ENCODE measurements at regions not wholly inside any gene's neighbourhood (a gene's known extent, or its start where the extent isn't known, plus 50 kb on each side); places are given as distances from the start of the nearest gene placed in this dataset.

- Histone ChIP-seq H3K36me3 (no peaks in the 10 kb centered on the region), H3K27me3 (ENCODE audit: low read depth) (no peaks in the 10 kb centered on the region), H3K9me3 (no peaks in the 10 kb centered on the region), H3K4me3 (no peak overlapping the region), H3K4me1 (peaks cover 19% of the 10 kb centered on the region), H3K27ac (no peak overlapping the region)
- no peak for DNase-seq
- no peak for TF ChIP-seq CTCF (IDR thresholded peaks at IDR 0.05)
- no peak for ATAC-seq
- intact Hi-C loops (cut with DNase I): no loop called here
Measured at GRCh38 chr6:105907301-105907700, 178.8 kb upstream of the PRDM1 start.

GRCh38 chr6:105902401-105903031 is 183.6 kb upstream of the PRDM1 start:
- H3K36me3 ChIP-seq: no peaks in the 10 kb centered on the region
- H3K9me3 ChIP-seq: no peaks in the 10 kb centered on the region
- intact Hi-C loops (cut with DNase I): no loop called here
- H3K4me1 ChIP-seq: peaks cover 12% of the 10 kb centered on the region
- no peak for TF ChIP-seq CTCF (IDR thresholded peaks at IDR 0.05)
- no peaks in the 10 kb centered on the region for H3K27me3 ChIP-seq (ENCODE audit: low read depth)
- ATAC-seq: no peak
- no peak overlapping the region for H3K27ac ChIP-seq
- no peak overlapping the region for H3K4me3 ChIP-seq
- no peak for DNase-seq

GRCh38 chr6:105901583-105901982 is 184.6 kb upstream of the PRDM1 start:
- Histone ChIP-seq H3K36me3 (no peaks in the 10 kb centered on the region), H3K27me3 (ENCODE audit: low read depth) (peaks cover 5% of the 10 kb centered on the region), H3K4me1 (peaks cover 12% of the 10 kb centered on the region), H3K27ac (no peak overlapping the region), H3K9me3 (no peaks in the 10 kb centered on the region), H3K4me3 (no peak overlapping the region)
- no peak for TF ChIP-seq CTCF (IDR thresholded peaks at IDR 0.05)
- peak; percentile 69 to 76 for ATAC-seq
- DNase-seq: no peak
- intact Hi-C loops (cut with DNase I): no loop called here

- intact Hi-C loops (cut with DNase I): no loop called here
- Histone ChIP-seq H3K36me3 (no peaks in the 10 kb centered on the region), H3K4me3 (no peak overlapping the region), H3K27me3 (ENCODE audit: low read depth) (peaks cover 5% of the 10 kb centered on the region), H3K4me1 (peaks cover 12% of the 10 kb centered on the region), H3K27ac (no peak overlapping the region), H3K9me3 (no peaks in the 10 kb centered on the region)
- no peak for TF ChIP-seq CTCF (IDR thresholded peaks at IDR 0.05)
- no peak for DNase-seq
- no peak for ATAC-seq
Measured at GRCh38 chr6:105900125-105900937, 185.8 kb upstream of the PRDM1 start.

GRCh38 chr6:105898286-105898685 is 187.8 kb upstream of the PRDM1 start:
- intact Hi-C loops (cut with DNase I): no loop called here
- Histone ChIP-seq H3K4me1 (peaks cover 12% of the 10 kb centered on the region), H3K9me3 (no peaks in the 10 kb centered on the region), H3K4me3 (no peak overlapping the region), H3K27ac (no peak overlapping the region), H3K36me3 (no peaks in the 10 kb centered on the region), H3K27me3 (ENCODE audit: low read depth) (peaks cover 5% of the 10 kb centered on the region)
- no peak for ATAC-seq
- TF ChIP-seq CTCF (IDR thresholded peaks at IDR 0.05): no peak
- DNase-seq: no peak

Measured in lower lobe of right lung (tissue), 2 donors.